ENCODE measurements at regions not wholly inside any gene's neighbourhood (a gene's known extent, or its start where the extent isn't known, plus 50 kb on each side); places are given as distances from the start of the nearest gene placed in this dataset.
A peak's percentile ranks its signal among the peaks of the same experiment; 100 is the strongest.

DNA sequence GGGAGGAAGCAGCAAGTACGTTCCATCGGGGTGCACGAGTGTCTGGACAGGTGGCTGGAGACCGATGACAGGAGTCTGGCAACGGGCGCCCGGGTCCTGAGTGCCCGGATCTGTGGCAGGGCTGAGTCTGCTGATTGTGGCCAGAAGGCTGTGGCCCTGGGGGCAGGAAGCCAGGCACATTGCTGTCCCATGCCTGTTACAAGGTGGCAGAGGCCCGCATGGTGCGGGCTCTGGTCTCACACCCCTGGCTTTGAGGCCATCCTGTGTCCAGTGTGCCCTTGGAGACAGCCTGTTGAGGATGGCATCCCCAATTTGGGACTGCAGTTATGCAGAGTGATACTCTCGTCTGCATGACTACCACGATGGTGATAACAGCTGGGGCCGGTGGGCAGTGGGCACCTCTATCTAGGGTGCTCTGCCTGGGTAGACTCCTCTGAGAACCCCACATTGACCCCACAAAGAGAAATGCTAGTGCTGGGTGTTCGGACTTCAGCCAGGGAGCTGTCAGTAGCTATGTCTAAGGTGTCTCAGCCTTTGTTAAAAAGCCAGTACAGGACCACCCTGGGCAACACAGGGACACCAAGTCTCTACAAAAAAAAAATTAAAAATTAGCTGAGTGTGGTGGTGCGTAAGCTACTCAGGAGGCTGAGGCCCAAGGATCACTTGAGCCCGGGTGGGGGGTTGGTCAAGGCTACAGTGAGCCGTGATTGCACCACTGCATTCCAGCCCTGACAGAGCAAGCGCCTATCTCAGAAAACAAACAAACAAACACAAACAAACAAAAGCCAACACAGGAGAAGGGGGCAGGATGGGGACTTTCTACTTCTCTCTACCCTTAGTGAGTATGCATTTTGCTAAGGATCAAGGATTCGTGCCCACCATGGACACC, 88.3 kb downstream of the RHOB start (continued):
- TF ChIP-seq REXO4 (CRISPR knock-in tag; IDR thresholded peaks at IDR 0.05; ENCODE audit: borderline replicate concordance) (no peak), TP53 (CRISPR knock-in tag; conservative IDR thresholded peaks at IDR 0.05) (no peak), ZIK1 (CRISPR knock-in tag; IDR thresholded peaks at IDR 0.05; ENCODE audit: borderline replicate concordance, low read depth) (no peak), EEA1 (CRISPR knock-in tag; IDR thresholded peaks at IDR 0.05; ENCODE audit: borderline replicate concordance) (no peak), ZNF660 (CRISPR knock-in tag; IDR thresholded peaks at IDR 0.05; ENCODE audit: borderline replicate concordance, low read depth) (no peak), EP300 (IDR thresholded peaks at IDR 0.05; ENCODE audit: low read depth in 2 of 2, low read length in 2 of 2) (peak; percentile 66 to 89; a peak in 3 of 4 replicates), EP300 (CRISPR knock-in tag; IDR thresholded peaks at IDR 0.05; ENCODE audit: borderline replicate concordance) (peak; percentile 52; the same call in 1 of the 2 replicates), ZNF740 (CRISPR knock-in tag; IDR thresholded peaks at IDR 0.05) (peak; percentile 39; the same call in 1 of the 2 replicates), HOXA7 (CRISPR knock-in tag; IDR thresholded peaks at IDR 0.05) (no peak), U2AF2 (IDR thresholded peaks at IDR 0.05; ENCODE audit: low read depth, low read length) (no peak), POLR2AphosphoS2 (IDR thresholded peaks at IDR 0.05; ENCODE audit: low read depth, low read length) (no peak), MYC (CRISPR knock-in tag; IDR thresholded peaks at IDR 0.05; ENCODE audit: borderline replicate concordance) (peak; percentile 38; the same call in 1 of the 2 replicates), ZSCAN22 (CRISPR knock-in tag; IDR thresholded peaks at IDR 0.05) (no peak), ZNF672 (CRISPR knock-in tag; IDR thresholded peaks at IDR 0.05) (no peak), CREB1 (IDR thresholded peaks at IDR 0.05) (no peak), CREB1 (CRISPR knock-in tag; IDR thresholded peaks at IDR 0.05) (no peak), KDM6A (CRISPR knock-in tag; IDR thresholded peaks at IDR 0.05; ENCODE audit: low read depth) (peak; percentile 40; the same call in 1 of the 2 replicates), RFX1 (IDR thresholded peaks at IDR 0.05) (no peak), SIX1 (CRISPR knock-in tag; IDR thresholded peaks at IDR 0.05; ENCODE audit: borderline replicate concordance) (peak; percentile 54; the same call in 1 of the 2 replicates), MEIS1 (CRISPR knock-in tag; IDR thresholded peaks at IDR 0.05; ENCODE audit: borderline replicate concordance) (peak; percentile 57; the same call in 1 of the 2 replicates), ZBTB20 (CRISPR knock-in tag; IDR thresholded peaks at IDR 0.05; ENCODE audit: borderline replicate concordance, low read depth) (no peak)
- TF ChIP-seq, protein P1, sequence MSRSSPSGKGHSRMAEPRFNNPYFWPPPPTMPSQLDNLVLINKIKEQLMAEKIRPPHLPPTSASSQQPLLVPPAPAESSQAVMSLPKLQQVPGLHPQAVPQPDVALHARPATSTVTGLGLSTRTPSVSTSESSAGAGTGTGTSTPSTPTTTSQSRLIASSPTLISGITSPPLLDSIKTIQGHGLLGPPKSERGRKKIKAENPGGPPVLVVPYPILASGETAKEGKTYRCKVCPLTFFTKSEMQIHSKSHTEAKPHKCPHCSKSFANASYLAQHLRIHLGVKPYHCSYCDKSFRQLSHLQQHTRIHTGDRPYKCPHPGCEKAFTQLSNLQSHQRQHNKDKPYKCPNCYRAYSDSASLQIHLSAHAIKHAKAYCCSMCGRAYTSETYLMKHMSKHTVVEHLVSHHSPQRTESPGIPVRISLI (CRISPR knock-in tag; IDR thresholded peaks at IDR 0.05; ENCODE audit: borderline replicate concordance), result peak; percentile 45; the same call in 1 of the 2 replicates
- TF ChIP-seq, protein P2, sequence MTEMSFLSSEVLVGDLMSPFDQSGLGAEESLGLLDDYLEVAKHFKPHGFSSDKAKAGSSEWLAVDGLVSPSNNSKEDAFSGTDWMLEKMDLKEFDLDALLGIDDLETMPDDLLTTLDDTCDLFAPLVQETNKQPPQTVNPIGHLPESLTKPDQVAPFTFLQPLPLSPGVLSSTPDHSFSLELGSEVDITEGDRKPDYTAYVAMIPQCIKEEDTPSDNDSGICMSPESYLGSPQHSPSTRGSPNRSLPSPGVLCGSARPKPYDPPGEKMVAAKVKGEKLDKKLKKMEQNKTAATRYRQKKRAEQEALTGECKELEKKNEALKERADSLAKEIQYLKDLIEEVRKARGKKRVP (CRISPR knock-in tag; IDR thresholded peaks at IDR 0.05), result peak in 1 of 2 experiments; percentile 77; a peak in 2 of 4 replicates
- TF ChIP-seq, protein P3, sequence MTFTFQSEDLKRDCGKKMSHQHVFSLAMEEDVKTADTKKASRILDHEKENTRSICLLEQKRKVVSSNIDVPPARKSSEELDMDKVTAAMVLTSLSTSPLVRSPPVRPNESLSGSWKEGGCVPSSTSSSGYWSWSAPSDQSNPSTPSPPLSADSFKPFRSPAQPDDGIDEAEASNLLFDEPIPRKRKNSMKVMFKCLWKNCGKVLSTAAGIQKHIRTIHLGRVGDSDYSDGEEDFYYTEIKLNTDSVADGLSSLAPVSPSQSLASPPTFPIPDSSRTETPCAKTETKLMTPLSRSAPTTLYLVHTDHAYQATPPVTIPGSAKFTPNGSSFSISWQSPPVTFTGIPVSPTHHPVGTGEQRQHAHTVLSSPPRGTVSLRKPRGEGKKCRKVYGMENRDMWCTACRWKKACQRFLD (CRISPR knock-in tag; IDR thresholded peaks at IDR 0.05; ENCODE audit: borderline replicate concordance), result no peak
- TF ChIP-seq, protein P4, sequence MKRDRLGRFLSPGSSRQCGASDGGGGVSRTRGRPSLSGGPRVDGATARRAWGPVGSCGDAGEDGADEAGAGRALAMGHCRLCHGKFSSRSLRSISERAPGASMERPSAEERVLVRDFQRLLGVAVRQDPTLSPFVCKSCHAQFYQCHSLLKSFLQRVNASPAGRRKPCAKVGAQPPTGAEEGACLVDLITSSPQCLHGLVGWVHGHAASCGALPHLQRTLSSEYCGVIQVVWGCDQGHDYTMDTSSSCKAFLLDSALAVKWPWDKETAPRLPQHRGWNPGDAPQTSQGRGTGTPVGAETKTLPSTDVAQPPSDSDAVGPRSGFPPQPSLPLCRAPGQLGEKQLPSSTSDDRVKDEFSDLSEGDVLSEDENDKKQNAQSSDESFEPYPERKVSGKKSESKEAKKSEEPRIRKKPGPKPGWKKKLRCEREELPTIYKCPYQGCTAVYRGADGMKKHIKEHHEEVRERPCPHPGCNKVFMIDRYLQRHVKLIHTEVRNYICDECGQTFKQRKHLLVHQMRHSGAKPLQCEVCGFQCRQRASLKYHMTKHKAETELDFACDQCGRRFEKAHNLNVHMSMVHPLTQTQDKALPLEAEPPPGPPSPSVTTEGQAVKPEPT (CRISPR knock-in tag; IDR thresholded peaks at IDR 0.05; ENCODE audit: low read depth), result no peak

Measured in HepG2 (cell line).